Lower leg skin (tissue), 4 donors: ENCODE measurements at regions not wholly inside any gene's neighbourhood (a gene's known extent, or its start where the extent isn't known, plus 50 kb on each side); places are given as distances from the start of the nearest gene placed in this dataset.
"Not testable (repeated sequence)": the region's sequence is repeated elsewhere in the genome, so short reads cannot be mapped to it uniquely, and the experiment has no call there.

Experiments
- DNase-seq, 2 donors: peaks; one replicate each; pipeline ENCODE4 v3.0.0-alpha.2; 2019; ENCODE audit warnings: low spot score in 2 of 2
- H3K4me3 ChIP-seq: fragments of 200-600 bp; sonication (generic); 2 replicates; pipeline ENCODE4 v1.5.1; 2017; ENCODE audit warnings: mild to moderate bottlenecking, low read depth; ENCODE audit not compliant: poor library complexity, severe bottlenecking
- CTCF ChIP-seq, 3 donors: fragments of 450-650 bp; IDR thresholded peaks; one replicate each; pipeline ENCODE4 v1.5.1; 2016; ENCODE audit warnings: antibody characterized with exemption in 3 of 3, mild to moderate bottlenecking in 3 of 3, moderate library complexity in 2 of 3
- POLR2A ChIP-seq, 2 donors: fragments of 450-650 bp; IDR thresholded peaks; one replicate each; pipeline ENCODE4 v1.6.1; 2016 to 2017; ENCODE audit warnings: antibody characterized with exemption in 2 of 2, mild to moderate bottlenecking in 1 of 2, moderate library complexity in 1 of 2
- WGBS, 2 donors: methylation state at CpG; one replicate each; pipeline ENCODE4 v1.1.5; 2018; 5-methylcytosine and 5-hydroxymethylcytosine counted together
- intact Hi-C: fragments of 100-400 bp; cut with DNase I; formaldehyde crosslinking; loops from one replicate; pipeline ENCODE4 v1.15.0; 2023; ENCODE audit warnings: low total_unique reads

GRCh38 chr14:104268725-104269436, 130.5 kb downstream of the KIF26A start:
- no peak overlapping the region for H3K4me3 ChIP-seq
- TF ChIP-seq CTCF (IDR thresholded peaks at IDR 0.05) = no peak
- TF ChIP-seq POLR2A (IDR thresholded peaks at IDR 0.05) = no peak
- peak in 1 of 2 donors; percentile 78 for DNase-seq
- intact Hi-C loops = no loop called here
- WGBS, 2 donors = 80 to 86% methylated on average over 25 of the region's 25 CpGs

- DNase-seq = peak in 1 of 2 donors; percentile 72
- intact Hi-C loops, H3K4me3 ChIP-seq: not testable (repeated sequence)
- WGBS, 2 donors = 84 to 88% methylated on average over 30 to 33 of the region's 34 CpGs
These were observed 131.3 kb downstream of the KIF26A start for GRCh38 chr14:104269511-104270241.

- intact Hi-C loops = no loop called here
- TF ChIP-seq CTCF (IDR thresholded peaks at IDR 0.05) (no peak), POLR2A (IDR thresholded peaks at IDR 0.05) (no peak)
- DNase-seq = no peak
- 33 to 48% methylated on average over 1 of the region's 1 CpG for WGBS, 2 donors
- H3K4me3 ChIP-seq = no peak overlapping the region
These were observed 133.0 kb downstream of the KIF26A start for GRCh38 chr14:104271391-104271790.

GRCh38 chr14:104274806-104275205, 136.4 kb downstream of the KIF26A start:
- no peak for DNase-seq
- H3K4me3 ChIP-seq = no peak overlapping the region
- intact Hi-C loops = no loop called here
- 43 to 53% methylated on average over 9 of the region's 9 CpGs for WGBS, 2 donors
- TF ChIP-seq CTCF (IDR thresholded peaks at IDR 0.05) (no peak), POLR2A (IDR thresholded peaks at IDR 0.05) (no peak)

- no peak for TF ChIP-seq POLR2A (IDR thresholded peaks at IDR 0.05)
- no peak for TF ChIP-seq CTCF (IDR thresholded peaks at IDR 0.05)
- peak in 1 of 2 donors; percentile 77 for DNase-seq
- WGBS, 2 donors = 88 to 89% methylated on average over 30 of the region's 30 CpGs
- intact Hi-C loops = no loop called here
- H3K4me3 ChIP-seq = no peak overlapping the region
These were observed 139.2 kb downstream of the KIF26A start for GRCh38 chr14:104277416-104278213.

GRCh38 chr14:104278214-104278534, 139.8 kb downstream of the KIF26A start:
- TF ChIP-seq CTCF (IDR thresholded peaks at IDR 0.05) (no peak), POLR2A (IDR thresholded peaks at IDR 0.05) (no peak)
- 93% methylated on average over 4 of the region's 4 CpGs for WGBS, 2 donors
- no peak overlapping the region for H3K4me3 ChIP-seq
- intact Hi-C loops = no loop called here
- no peak for DNase-seq
